ENCODE measurements at regions not wholly inside any gene's neighbourhood (a gene's known extent, or its start where the extent isn't known, plus 50 kb on each side); places are given as distances from the start of the nearest gene placed in this dataset.

- TF ChIP-seq REST (IDR thresholded peaks at IDR 0.05) (no peak), HNF4G (IDR thresholded peaks at IDR 0.05) (no peak), JUND (IDR thresholded peaks at IDR 0.05) (no peak)
Observed at GRCh38 chr2:211086049-211086448, 529.6 kb downstream of the CPS1 start (continued).

- no peaks in the 10 kb centered on the region for H3K36me3 ChIP-seq (ENCODE audit: control insufficient read depth in 4 of 4, insufficient read depth in 3 of 4, low read depth in 1 of 4, low read length in 3 of 4)
- WGBS = 90% methylated on average over 3 of the region's 3 CpGs
Observed at GRCh38 chr2:211089127-211089526, 532.7 kb downstream of the CPS1 start.

GRCh38 chr2:211093743-211094303 is 537.4 kb downstream of the CPS1 start:
- Histone ChIP-seq H3K4me1 (ENCODE audit: control insufficient read depth in 4 of 4, insufficient read depth in 4 of 4, low read length in 3 of 4) (peaks cover 0 to 3% (median 0%) of the 10 kb centered on the region in 4 donors), H3K9ac (ENCODE audit: low read depth in 1 of 2, low read length in 2 of 2) (no peak overlapping the region), H3K9me3 (ENCODE audit: control insufficient read depth in 4 of 4, low read length in 3 of 4) (no peaks in the 10 kb centered on the region), H3K36me3 (ENCODE audit: control insufficient read depth in 4 of 4, insufficient read depth in 3 of 4, low read depth in 1 of 4, low read length in 3 of 4) (no peaks in the 10 kb centered on the region), H3K4me3 (ENCODE audit: low read depth in 1 of 3, low read length in 3 of 3) (no peak overlapping the region), H3K27me3 (ENCODE audit: control insufficient read depth in 4 of 4, insufficient read depth in 4 of 4, low read length in 3 of 4) (no peaks in the 10 kb centered on the region), H3K27ac (ENCODE audit: low read depth in 1 of 2, low read length in 2 of 2) (no peak overlapping the region)
- WGBS = 88% methylated on average over 3 of the region's 3 CpGs
- peak; percentile 83 to 88 for TF ChIP-seq HNF4A (conservative IDR thresholded peaks at IDR 0.05)
- TF ChIP-seq RXRA (IDR thresholded peaks at IDR 0.05) = peak; percentile 58 to 80
- peak; percentile 57 for TF ChIP-seq HNF4G (IDR thresholded peaks at IDR 0.05)
- peak; percentile 17 for TF ChIP-seq SP1 (IDR thresholded peaks at IDR 0.05)
- TF ChIP-seq CTCF (IDR thresholded peaks at IDR 0.05; ENCODE audit: low read depth, low read length, missing input control) = peak; percentile 57
- TF ChIP-seq REST (IDR thresholded peaks at IDR 0.05) = no peak
- peak; percentile 13 for TF ChIP-seq FOXA1 (IDR thresholded peaks at IDR 0.05)
- TF ChIP-seq YY1 (IDR thresholded peaks at IDR 0.05) = no peak
- peak; percentile 10 to 34 for TF ChIP-seq JUND (IDR thresholded peaks at IDR 0.05)
- TF ChIP-seq RAD21 (IDR thresholded peaks at IDR 0.05) = peak; percentile 69 to 74
- DNase-seq (ENCODE audit: low spot score) = no peak

More at GRCh38 chr2:211089127-211089526, 532.7 kb downstream of the CPS1 start:
- no peak for DNase-seq (ENCODE audit: low spot score)
- Histone ChIP-seq H3K9me3 (ENCODE audit: control insufficient read depth in 4 of 4, low read length in 3 of 4) (no peaks in the 10 kb centered on the region), H3K27me3 (ENCODE audit: control insufficient read depth in 4 of 4, insufficient read depth in 4 of 4, low read length in 3 of 4) (no peaks in the 10 kb centered on the region), H3K4me3 (ENCODE audit: low read depth in 1 of 3, low read length in 3 of 3) (no peak overlapping the region), H3K9ac (ENCODE audit: low read depth in 1 of 2, low read length in 2 of 2) (no peak overlapping the region), H3K27ac (ENCODE audit: low read depth in 1 of 2, low read length in 2 of 2) (no peak overlapping the region), H3K4me1 (ENCODE audit: control insufficient read depth in 4 of 4, insufficient read depth in 4 of 4, low read length in 3 of 4) (peaks cover 0 to 3% (median 0%) of the 10 kb centered on the region in 4 donors)
- TF ChIP-seq SP1 (IDR thresholded peaks at IDR 0.05) (no peak), JUND (IDR thresholded peaks at IDR 0.05) (no peak), MAX (IDR thresholded peaks at IDR 0.05) (no peak), EGR1 (IDR thresholded peaks at IDR 0.05; ENCODE audit: low read depth in 2 of 2) (no peak), RAD21 (IDR thresholded peaks at IDR 0.05) (no peak)

Measured in liver (tissue), 8 donors.